GM12891 (cell line): ENCODE measurements at regions not wholly inside any gene's neighbourhood (a gene's known extent, or its start where the extent isn't known, plus 50 kb on each side); places are given as distances from the start of the nearest gene placed in this dataset.

ENCODE experiments used
- DNase-seq: peaks from one replicate; pipeline ENCODE4 v3.0.0; 2011; ENCODE audit warnings: low spot score; ENCODE audit not compliant: insufficient read length
- FAIRE-seq: peaks from 2 replicates; lab custom pipeline; 2011; peaks lifted over from hg19 to GRCh38; lab: Jason Lieb, UNC
- PAX5 ChIP-seq: IDR thresholded peaks from 2 replicates; pipeline ENCODE4 v1.6.1; 2011; ENCODE audit warnings: low read length, moderate library complexity, mild to moderate bottlenecking; ENCODE audit not compliant: insufficient read depth, severe bottlenecking
- POLR2A ChIP-seq: IDR thresholded peaks from 2 replicates; pipeline ENCODE4 v1.6.1; 2011; ENCODE audit warnings: low read depth, low read length, control low read depth
- POLR2AphosphoS5 ChIP-seq: IDR thresholded peaks from 2 replicates; pipeline ENCODE4 v1.6.1; 2011; ENCODE audit warnings: low read depth, low read length, control low read depth
- POU2F2 ChIP-seq: IDR thresholded peaks from 2 replicates; pipeline ENCODE4 v1.6.1; 2011; ENCODE audit warnings: low read depth, mild to moderate bottlenecking, control low read depth, low read length, moderate library complexity
- SPI1 ChIP-seq: IDR thresholded peaks from 2 replicates; pipeline ENCODE4 v1.6.1; 2011; ENCODE audit warnings: low read depth, low read length, control low read depth
- TAF1 ChIP-seq: IDR thresholded peaks from 2 replicates; pipeline ENCODE4 v1.6.1; 2011; ENCODE audit warnings: low read depth, low read length, control low read depth

GRCh38 chr7:86937363-86937878, 122.0 kb downstream of the ELAPOR2 start:
- no peak for FAIRE-seq

GRCh38 chr7:86933295-86933845, 126.1 kb downstream of the ELAPOR2 start:
- TF ChIP-seq POLR2A: no peak
- no peak for TF ChIP-seq SPI1
- TF ChIP-seq POU2F2: no peak
- no peak for TF ChIP-seq TAF1
- TF ChIP-seq PAX5: no peak
- no peak for TF ChIP-seq POLR2AphosphoS5
- DNase-seq (no peak), FAIRE-seq (no peak)

More at GRCh38 chr7:86937363-86937878, 122.0 kb downstream of the ELAPOR2 start:
- no peak for TF ChIP-seq PAX5
- no peak for TF ChIP-seq POU2F2
- no peak for TF ChIP-seq TAF1
- no peak for TF ChIP-seq POLR2AphosphoS5
- no peak for TF ChIP-seq POLR2A
- no peak for TF ChIP-seq SPI1
- no peak for DNase-seq

- no peak for FAIRE-seq
- TF ChIP-seq TAF1: no peak
- TF ChIP-seq SPI1: no peak
- no peak for TF ChIP-seq POLR2A
- TF ChIP-seq POLR2AphosphoS5: no peak
- no peak for TF ChIP-seq POU2F2
- no peak for TF ChIP-seq PAX5
- no peak for DNase-seq
Measured at GRCh38 chr7:86932038-86932512, 127.4 kb downstream of the ELAPOR2 start.

GRCh38 chr7:86931439-86931838, 128.0 kb downstream of the ELAPOR2 start:
- TF ChIP-seq POLR2AphosphoS5 (no peak), PAX5 (no peak), TAF1 (no peak), POLR2A (no peak), POU2F2 (no peak), SPI1 (no peak)
- no peak for DNase-seq
- FAIRE-seq: no peak

GRCh38 chr7:86930554-86931307, 128.7 kb downstream of the ELAPOR2 start:
- TF ChIP-seq POU2F2 (no peak), POLR2A (no peak), PAX5 (no peak), SPI1 (no peak), TAF1 (no peak), POLR2AphosphoS5 (no peak)
- no peak for FAIRE-seq
- no peak for DNase-seq

GRCh38 chr7:86929293-86930109, 130.0 kb downstream of the ELAPOR2 start:
- TF ChIP-seq POLR2AphosphoS5 (no peak), SPI1 (peak; percentile 55)
- DNase-seq: no peak
- peak; percentile 71 for FAIRE-seq

- no peak for TF ChIP-seq SPI1
- TF ChIP-seq PAX5: no peak
- TF ChIP-seq TAF1: no peak
- FAIRE-seq (no peak), DNase-seq (no peak)
Measured at GRCh38 chr7:86928308-86928707, 131.1 kb downstream of the ELAPOR2 start.

- FAIRE-seq (peak; percentile 81), DNase-seq (no peak)
- TF ChIP-seq POLR2A (no peak), SPI1 (no peak), TAF1 (no peak)
Measured at GRCh38 chr7:86926732-86927131, 132.7 kb downstream of the ELAPOR2 start.

GRCh38 chr7:86925221-86925620, 134.2 kb downstream of the ELAPOR2 start:
- FAIRE-seq (no peak), DNase-seq (no peak)
- TF ChIP-seq SPI1 (no peak), POLR2AphosphoS5 (no peak), POLR2A (no peak), POU2F2 (no peak), TAF1 (no peak), PAX5 (no peak)
